ENCODE measurements at regions not wholly inside any gene's neighbourhood (a gene's known extent, or its start where the extent isn't known, plus 50 kb on each side); places are given as distances from the start of the nearest gene placed in this dataset.

- Histone ChIP-seq H3K9ac (no peak overlapping the region), H3K4me1 (ENCODE audit: control insufficient read depth in 1 of 2, insufficient read depth in 2 of 2, low read depth in 1 of 2, low read length in 1 of 2) (no peaks in the 10 kb centered on the region), H3K79me2 (ENCODE audit: insufficient read depth) (no peaks in the 10 kb centered on the region), H3K9me3 (no peaks in the 10 kb centered on the region), H3K36me3 (replicated peaks in 1 of 2; ENCODE audit: control insufficient read depth in 1 of 2, insufficient read depth in 2 of 2, low read length in 1 of 2) (no peaks in the 10 kb centered on the region), H3K4me2 (no peak overlapping the region), H3K4me3 (ENCODE audit: low read depth in 2 of 2, low read length in 1 of 2) (no peak overlapping the region), H3K27me3 (ENCODE audit: insufficient read depth) (no peaks in the 10 kb centered on the region), H3K27ac (ENCODE audit: low read depth in 2 of 2, low read length in 1 of 2) (no peak overlapping the region), H2AFZ (ENCODE audit: low read depth) (no peak overlapping the region), H3K9me2 (no peaks in the 10 kb centered on the region), H4K20me1 (ENCODE audit: insufficient read depth) (no peaks in the 10 kb centered on the region), H3F3A (replicated peaks; ENCODE audit: insufficient read depth) (no peaks in the 10 kb centered on the region)
- ChIA-PET POLR2A (no interaction called here), CTCF (interaction anchor here (1.2 kb wide), 1 partner anchor 834 kb away, joined by 3 read pairs; no protein-coding TSS in a partner anchor)
- no peak for DNase-seq
- TF ChIP-seq FOXM1 (IDR thresholded peaks at IDR 0.05; ENCODE audit: low read depth) (no peak), CHD2 (IDR thresholded peaks at IDR 0.05; ENCODE audit: low read length, partially characterized antibody) (no peak), NRF1 (IDR thresholded peaks at IDR 0.05; ENCODE audit: low read depth, low read length) (no peak), GATA2 (CRISPR knock-in tag; IDR thresholded peaks at IDR 0.05) (no peak), RFX5 (IDR thresholded peaks at IDR 0.05; ENCODE audit: low read length) (no peak), TAF1 (IDR thresholded peaks at IDR 0.05; ENCODE audit: borderline replicate concordance, low read depth, low read length) (no peak), CTCF (IDR thresholded peaks at IDR 0.05) (no peak), RCOR1 (IDR thresholded peaks at IDR 0.05; ENCODE audit: low read length) (no peak), MEF2A (IDR thresholded peaks at IDR 0.05; ENCODE audit: borderline replicate concordance, low read depth) (no peak), EZH2phosphoT487 (IDR thresholded peaks at IDR 0.05; ENCODE audit: borderline replicate concordance, low read depth) (no peak), IRF3 (IDR thresholded peaks at IDR 0.05; ENCODE audit: low read depth, low read length) (no peak)
- WGBS (ENCODE audit: low lambda C conversion rate) = 4% methylated on average over 3 of the region's 3 CpGs
These were observed 66.2 kb upstream of the TRDN start for GRCh38 chr6:123702943-123703342.

- 0% methylated on average over 1 of the region's 1 CpG for WGBS (ENCODE audit: low lambda C conversion rate)
- no peaks in the 10 kb centered on the region; the same call in 1 of the 2 replicates for H3K9me3 ChIP-seq
- no peak overlapping the region for H3K27ac ChIP-seq (ENCODE audit: low read depth in 2 of 2, low read length in 1 of 2)
- H4K20me1 ChIP-seq (ENCODE audit: insufficient read depth) = no peaks in the 10 kb centered on the region
- DNase-seq = no peak
- TF ChIP-seq RCOR1 (IDR thresholded peaks at IDR 0.05; ENCODE audit: low read length) = no peak
- no peak for TF ChIP-seq RFX5 (IDR thresholded peaks at IDR 0.05; ENCODE audit: low read length)
- no peak for TF ChIP-seq USF1 (IDR thresholded peaks at IDR 0.05; ENCODE audit: borderline replicate concordance, low read depth)
- TF ChIP-seq TEAD4 (IDR thresholded peaks at IDR 0.05; ENCODE audit: borderline replicate concordance, insufficient read depth) = no peak
- H3K4me2 ChIP-seq = no peak overlapping the region
- H2AFZ ChIP-seq (ENCODE audit: low read depth) = no peak overlapping the region
- no peak overlapping the region for H3K9ac ChIP-seq
- H3K79me2 ChIP-seq (ENCODE audit: insufficient read depth) = no peaks in the 10 kb centered on the region
- no peaks in the 10 kb centered on the region for H3K27me3 ChIP-seq (ENCODE audit: insufficient read depth)
- H3F3A ChIP-seq (replicated peaks; ENCODE audit: insufficient read depth) = no peaks in the 10 kb centered on the region
- H3K4me3 ChIP-seq (ENCODE audit: low read depth in 2 of 2, low read length in 1 of 2) = no peak overlapping the region
- POLR2A ChIA-PET = no interaction called here
- H3K9me2 ChIP-seq = no peaks in the 10 kb centered on the region
- no peaks in the 10 kb centered on the region for H3K36me3 ChIP-seq (replicated peaks in 1 of 2; ENCODE audit: control insufficient read depth in 1 of 2, insufficient read depth in 2 of 2, low read length in 1 of 2)
- no peaks in the 10 kb centered on the region for H3K4me1 ChIP-seq (ENCODE audit: control insufficient read depth in 1 of 2, insufficient read depth in 2 of 2, low read depth in 1 of 2, low read length in 1 of 2)
- CTCF ChIA-PET = no interaction called here
These were observed 51.1 kb upstream of the TRDN start for GRCh38 chr6:123687864-123688263.
